HG03469 (cell line): ENCODE measurements at regions not wholly inside any gene's neighbourhood (a gene's known extent, or its start where the extent isn't known, plus 50 kb on each side); places are given as distances from the start of the nearest gene placed in this dataset.
"Not testable (repeated sequence)": the region's sequence is repeated elsewhere in the genome, so short reads cannot be mapped to it uniquely, and the experiment has no call there.

ENCODE experiments used
- ATAC-seq: cut with Tn5 transposase; IDR thresholded peaks from one replicate; pipeline ENCODE4 v1.9.1; 2021; ENCODE audit warnings: mild to moderate bottlenecking, moderate library complexity, moderate number of reproducible peaks; ENCODE audit not compliant: unreplicated experiment

DNA sequence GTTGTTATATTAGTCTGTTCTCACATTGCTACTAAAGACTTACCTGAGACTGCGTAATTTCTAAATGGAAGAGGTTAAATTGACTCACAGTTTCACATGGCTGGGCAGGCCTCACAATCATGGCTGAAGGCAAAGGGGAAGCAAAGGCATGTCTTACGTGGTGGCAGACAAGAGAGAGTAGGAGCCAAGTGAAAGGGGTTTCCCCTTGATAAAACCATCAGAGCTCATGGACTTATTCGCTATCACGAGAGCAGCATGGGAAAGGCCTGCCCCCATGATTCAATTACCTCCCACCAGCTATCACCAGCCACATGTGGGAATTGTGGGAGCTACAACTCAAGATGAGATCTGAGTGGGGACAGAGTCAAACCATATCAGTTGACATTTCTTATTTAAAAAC lies 374.5 kb upstream of the RORB start:
- no peak for ATAC-seq

DNA sequence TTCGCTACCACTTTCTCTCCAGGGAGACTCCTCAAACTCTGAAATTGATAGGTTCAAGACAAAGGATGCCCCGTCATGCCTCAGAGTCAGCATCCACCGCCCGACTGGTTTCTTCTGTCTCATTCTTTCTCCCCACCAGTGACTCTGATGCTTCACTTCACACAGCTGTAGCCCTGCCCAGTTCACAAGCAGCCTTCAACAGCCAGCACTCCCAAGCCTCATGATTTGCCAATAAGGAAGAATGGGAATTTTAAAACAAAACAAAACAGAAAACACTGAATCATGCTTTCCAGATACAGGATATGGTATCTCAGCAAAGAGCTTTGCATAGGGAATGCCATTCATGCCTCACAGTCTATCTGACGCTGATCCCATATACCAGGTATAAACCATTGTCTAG lies 371.2 kb upstream of the RORB start:
- no peak for ATAC-seq

DNA sequence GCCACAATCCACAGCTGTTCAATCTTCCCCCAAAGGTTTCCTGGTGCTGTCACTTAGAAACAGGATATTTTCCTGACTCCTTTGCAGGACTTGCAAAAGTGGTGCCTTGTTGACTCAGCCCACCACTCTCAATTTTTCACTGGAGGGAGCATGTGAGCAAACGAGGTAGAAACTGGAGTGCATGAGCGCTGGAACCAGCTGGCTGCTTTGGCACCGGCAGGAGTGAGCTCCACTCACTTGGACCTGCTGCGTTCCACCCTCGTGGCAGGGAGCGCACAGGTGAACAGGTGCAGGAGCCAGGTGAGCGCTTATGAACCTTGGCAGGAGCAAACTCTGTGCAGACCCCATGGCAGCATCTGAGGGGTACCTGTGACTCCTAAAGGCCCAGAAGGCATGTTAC lies 364.1 kb upstream of the RORB start:
- no peak for ATAC-seq

DNA sequence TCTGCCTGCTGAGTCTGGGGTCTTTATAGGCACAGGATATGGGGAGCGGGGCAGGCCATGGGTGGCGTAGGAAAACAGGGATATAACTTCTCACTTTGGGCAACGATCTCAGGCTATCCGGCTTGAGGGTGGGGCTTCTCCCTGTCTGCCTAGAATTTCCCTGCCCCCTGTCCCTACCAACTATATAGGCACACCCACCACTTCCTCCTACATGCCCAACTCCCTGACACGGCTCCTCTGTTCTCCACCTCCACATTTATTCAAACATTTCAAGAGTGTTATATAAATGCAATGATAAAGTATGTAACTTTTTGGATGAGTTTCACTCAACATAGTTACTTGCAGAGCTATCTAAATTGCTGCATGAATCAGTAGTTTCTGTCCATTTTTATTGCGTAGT lies 363.2 kb upstream of the RORB start:
- no peak for ATAC-seq

DNA sequence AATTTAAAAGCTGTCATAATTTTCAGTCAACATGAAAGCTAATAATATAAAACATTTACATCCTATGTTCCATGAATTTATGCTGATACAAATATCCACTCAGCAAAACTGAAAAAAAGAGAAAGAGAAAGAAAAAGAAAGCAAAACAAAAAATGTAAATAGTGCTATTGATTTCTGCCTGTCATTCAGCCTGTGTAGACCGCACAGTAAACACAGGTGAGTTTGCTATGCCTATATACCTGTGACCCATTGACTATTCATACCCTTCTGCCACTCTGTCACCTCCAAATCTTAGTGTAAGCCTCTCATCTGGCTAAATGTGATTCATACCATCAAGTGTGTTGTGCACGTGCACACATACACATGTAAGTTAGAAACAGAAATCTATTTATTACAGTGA lies 359.0 kb upstream of the RORB start:
- no peak for ATAC-seq

DNA sequence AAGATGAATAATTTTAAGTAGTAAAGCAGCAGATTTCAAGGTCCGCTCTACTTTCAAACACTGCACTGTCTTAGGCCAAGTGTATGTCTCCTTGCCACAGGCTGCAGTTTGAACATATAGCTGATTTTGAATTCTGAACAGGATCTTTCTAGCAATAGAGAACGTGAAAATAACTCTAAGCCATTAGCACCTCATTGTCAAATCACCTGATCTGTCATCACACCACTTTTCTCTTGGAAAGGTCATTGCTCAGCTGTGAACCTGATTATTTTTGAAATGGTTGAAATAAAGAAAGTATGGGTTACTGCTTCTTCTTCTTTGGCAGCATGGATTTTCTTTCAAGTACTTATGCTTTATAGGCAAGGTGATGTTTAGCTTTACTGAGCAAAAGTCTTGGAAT lies 357.0 kb upstream of the RORB start:
- ATAC-seq, result no peak

DNA sequence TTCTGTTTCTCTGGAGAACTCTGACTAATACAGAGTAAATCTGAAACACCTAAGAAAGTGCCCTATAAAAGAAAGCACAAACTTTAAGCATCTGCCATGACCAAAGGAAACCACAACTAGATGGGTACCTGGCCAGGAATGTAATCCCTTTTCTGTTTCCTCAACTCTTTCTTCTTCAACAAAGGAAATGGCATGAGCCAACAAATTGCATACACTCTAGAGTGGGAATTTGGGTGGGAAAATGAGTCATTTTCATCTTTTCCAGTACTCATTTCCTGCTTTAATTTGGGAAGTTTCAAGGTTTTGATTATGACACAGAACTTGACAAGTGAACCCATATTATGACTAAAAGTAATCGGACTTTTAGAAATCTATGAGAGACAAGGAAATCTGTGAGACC lies 349.2 kb upstream of the RORB start:
- ATAC-seq, result no peak

DNA sequence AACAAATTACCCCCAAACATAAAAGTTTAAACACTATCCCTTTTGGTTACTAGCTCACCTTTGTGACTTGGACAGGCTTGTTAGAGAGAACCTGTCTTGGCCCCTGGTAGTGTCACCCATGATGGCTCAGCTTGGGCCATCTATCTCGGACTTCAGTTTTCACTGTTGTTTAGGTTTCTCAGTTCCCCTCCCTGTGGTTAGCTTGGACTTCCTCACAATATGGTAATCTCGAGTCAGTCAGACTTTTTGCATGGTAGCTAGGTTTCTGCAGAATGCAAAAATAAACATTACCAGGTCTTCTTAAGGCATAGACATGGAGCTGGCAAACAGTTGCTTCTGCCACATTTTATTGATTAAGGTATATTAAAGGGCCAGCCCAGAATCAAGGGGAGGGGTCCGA lies 324.3 kb upstream of the RORB start:
- ATAC-seq, result peak; percentile 98

DNA sequence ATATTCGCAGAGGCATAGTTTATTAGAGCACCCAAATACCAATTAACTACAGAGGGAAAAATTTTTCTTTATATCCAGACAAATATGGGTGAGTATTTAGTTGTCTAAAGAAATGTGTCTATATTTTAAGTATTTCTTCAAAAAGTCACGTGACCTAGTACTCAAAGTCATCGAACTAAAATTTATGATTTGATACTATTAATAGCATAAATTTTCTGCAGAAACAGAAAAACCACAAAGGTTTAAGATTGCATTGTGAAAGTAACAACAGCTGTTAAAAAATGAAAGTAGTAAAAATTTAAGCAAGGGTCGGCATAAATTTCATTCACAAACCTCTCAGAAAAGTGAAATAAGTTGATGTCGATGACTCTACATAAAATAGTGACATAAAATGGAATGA lies 323.9 kb upstream of the RORB start:
- ATAC-seq, result no peak

DNA sequence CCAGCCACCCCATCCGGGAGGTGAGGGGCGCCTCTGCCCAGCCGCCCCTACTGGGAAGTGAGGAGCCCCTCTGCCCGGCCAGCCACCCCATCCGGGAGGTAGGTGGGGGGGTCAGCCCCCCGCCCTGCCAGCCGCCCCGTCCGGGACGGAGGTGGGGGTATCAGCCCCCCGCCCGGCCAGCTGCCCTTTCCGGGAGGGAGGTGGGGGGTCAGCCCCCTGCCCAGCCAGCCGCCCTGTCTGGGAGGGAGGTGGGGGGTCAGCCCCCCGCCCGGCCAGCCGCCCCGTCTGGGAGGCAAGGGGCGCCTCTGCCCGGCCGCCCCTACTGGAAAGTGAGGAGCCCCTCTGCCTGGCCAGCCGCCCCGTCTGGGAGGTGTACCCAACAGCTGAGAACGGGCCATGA lies 299.4 kb upstream of the RORB start:
- ATAC-seq, result not testable (repeated sequence)

DNA sequence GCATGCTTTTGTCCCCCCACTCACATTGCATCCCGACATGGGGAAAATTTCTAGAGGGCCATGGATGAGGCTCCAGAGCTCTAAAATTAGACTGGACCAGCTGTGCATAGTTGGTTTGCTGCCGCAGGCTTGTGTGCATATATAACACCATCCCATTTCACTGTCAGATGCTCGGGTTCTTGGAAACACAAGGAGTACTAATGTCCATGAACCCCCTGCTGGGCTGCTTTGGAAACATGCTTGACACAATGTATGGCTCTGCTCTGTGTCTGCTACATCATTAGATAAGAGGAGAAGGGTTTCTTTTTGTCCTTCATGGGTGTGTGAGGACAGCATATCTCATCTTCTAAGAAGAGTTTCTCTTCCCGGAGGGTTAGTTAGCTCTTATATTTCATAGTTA lies 292.1 kb upstream of the RORB start:
- no peak for ATAC-seq

DNA sequence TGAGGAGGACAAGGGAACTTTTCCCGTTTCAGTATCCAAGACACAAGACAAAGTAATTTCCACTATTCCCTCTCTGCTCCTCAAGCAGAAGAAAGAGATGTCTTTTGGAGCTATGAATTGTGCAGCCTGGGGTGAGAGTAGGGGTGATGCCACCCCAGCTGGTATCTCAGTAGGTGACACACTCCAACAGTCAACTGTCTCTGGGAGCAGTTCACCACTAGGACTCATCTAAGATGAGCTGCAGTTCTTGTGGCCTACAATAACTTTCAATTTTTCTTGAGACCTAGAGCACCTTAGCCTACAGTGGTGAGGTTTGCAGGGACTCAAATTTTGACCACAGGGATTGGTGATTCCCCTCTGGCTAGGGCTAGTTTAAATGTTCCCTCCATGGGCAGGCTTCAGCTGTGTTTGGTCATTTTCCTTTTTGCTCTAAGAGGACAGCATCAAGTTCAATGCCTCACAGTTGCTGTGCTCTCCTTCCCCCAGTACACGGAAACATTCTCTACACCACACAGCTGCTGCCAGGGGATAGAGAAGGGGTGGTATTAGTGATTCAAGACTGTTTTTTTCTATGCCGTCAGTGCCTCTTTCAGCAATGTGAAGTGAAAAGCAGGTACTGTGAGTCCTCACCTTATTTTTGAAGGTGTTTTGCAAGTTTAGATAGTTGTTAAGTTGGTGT lies 278.6 kb upstream of the RORB start:
- no peak for ATAC-seq

DNA sequence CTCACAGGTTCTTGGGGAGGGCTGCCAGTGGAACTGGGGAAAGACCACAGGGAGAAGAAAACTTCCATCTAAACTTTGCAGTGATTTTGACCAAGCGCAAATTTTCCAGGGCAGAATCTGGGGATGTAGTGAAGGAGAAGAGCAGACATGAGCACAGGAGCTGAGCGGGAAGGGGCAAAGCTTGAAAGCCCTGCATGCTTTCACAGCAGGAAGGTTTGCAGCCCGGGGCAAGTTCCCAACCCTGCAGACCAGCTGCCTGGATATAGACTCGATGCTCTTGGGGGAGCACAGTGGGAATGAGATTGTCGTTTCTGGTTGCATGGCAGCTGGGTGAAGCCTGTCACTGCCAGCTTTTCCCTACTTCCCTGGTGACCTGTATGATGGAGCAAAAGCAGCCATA lies 276.8 kb upstream of the RORB start:
- ATAC-seq, result no peak

DNA sequence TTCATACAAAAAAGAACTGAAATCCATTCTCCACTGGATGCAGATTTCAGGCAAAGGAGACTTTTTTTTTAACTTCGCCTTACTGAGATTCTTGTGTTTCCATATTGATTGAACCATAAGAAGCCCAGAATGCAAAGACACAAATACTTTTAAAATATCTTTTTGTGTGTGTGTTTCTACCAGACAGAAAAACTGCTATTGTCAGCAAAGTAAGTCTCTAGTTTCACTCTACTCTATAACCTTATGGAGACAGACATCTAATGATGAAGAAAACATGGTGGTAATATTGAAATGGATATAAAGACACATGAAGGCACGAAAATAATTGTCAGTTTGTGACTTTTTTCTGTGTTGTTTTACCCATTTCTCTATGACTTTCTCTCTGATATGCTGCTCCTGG lies 260.3 kb upstream of the RORB start:
- ATAC-seq, result no peak

DNA sequence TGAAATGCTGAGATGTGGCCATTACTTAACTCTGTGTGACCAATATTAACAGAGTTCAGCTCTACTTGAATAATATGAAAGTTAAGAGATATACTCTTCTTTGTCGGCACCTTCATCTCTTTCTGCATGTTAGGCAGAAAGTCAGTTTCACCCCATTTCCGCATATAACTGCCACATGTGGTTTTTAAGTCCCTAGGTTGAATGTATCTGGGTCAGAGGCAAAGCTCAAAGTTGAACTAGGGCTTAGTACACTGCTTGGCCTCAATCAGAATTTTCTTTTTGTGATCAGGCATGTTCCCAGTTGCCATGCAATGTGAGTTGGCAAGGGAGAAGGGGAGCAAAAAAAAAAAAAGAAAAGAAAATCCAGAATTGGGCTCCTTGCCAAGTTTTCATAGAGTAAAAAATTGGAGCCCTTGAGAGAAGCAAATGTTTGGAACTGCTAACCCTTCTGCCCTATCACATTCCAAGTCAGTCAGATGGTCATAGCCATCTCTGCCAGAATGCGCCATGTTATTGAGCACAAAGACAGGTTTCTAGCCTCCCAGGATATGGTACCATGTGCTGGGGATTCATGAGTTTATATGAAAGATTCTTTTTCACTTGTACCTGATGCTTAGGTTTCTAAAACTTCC lies 251.2 kb upstream of the RORB start:
- no peak for ATAC-seq

DNA sequence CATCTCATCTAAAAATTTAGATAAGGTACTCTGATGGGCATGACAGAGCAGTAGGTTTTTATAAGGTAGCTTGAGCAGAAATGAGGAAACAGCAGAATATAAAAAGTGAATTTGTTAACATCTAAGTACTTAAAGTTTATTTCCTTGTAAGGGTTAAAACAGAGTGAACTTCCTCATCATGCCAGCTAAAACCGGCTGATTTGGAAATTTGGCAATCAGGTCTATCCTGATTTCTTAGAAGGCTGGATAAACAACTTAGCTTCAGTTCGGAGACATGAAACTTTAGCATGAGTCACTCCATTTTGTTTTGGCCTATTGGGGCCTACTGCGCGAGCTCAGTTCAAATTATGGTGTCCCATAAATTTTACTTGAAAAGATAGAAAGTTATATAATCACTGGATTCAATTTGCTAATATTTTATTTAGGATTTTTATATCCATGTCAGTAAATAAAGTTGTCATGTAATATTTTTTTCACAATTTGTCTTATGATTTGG lies 241.6 kb upstream of the RORB start:
- no peak for ATAC-seq

DNA sequence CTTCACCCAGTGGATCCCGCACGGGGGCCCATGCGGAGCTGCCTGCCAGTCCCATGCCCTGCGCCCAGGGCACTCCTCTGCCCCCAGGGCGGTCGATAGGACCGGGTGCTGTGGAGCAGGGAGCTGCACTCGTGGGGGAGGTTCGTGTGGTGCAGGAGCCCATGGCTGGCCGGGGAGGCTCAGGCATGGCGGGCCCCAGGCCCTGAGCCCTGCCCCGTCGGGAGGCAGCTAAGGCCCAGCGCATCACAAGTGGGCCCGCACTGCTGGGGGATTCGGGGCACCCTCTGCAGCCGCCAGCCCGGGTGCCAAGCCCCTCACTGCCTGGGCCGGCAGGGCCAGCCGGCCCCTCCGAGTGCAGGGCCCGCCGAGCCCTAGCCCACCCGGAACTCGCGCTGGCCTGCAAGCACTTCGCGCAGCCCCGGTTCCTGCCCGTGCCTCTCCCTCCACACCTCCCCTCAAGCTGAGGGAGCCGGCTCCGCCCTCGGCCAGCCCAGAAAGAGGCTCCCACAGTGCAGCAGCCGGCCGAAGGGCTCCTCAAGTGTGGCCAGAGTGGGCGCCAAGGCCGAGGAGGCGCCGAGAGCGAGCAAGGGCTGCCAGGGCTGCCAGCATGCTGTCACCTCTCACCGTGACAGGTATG lies 221.1 kb upstream of the RORB start:
- ATAC-seq, result no peak

DNA sequence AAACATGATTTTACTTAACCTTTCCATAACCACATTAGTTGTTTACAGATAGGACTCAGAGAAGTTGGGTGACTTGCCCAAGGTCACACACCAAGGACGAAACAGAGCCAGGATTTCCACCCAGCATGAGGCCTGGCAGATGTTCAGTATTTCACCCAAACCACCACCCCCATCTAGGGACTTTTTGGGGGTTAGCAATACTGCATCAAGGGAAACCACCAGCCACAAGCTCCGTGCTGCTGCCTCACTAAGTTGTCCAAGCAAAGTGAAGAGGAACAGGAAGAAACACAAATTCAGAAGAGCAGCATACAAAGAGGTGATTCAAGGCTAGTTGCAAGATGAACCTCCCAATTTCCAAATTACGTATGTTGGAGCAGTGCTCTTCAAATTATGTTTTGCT lies 219.6 kb upstream of the RORB start:
- peak; percentile 89 for ATAC-seq

DNA sequence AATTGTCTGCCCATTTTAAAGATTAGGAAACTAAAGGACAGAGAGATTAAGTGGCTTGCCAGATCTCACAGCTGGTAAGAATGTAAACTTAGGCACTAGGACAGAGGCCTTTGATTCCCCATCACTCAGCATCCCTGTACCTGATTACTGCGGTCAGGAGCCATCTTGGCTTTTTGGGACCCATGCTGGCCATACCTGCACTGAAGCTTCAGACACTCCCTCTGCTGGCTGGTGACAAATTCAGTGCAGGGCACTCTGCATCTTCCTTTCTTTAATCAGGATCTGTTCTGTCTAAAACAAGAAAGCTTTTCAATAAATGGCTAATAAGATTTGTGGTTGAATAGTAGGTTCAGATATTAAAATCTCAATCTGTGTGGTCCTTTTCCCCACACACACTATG lies 215.5 kb upstream of the RORB start:
- no peak for ATAC-seq

DNA sequence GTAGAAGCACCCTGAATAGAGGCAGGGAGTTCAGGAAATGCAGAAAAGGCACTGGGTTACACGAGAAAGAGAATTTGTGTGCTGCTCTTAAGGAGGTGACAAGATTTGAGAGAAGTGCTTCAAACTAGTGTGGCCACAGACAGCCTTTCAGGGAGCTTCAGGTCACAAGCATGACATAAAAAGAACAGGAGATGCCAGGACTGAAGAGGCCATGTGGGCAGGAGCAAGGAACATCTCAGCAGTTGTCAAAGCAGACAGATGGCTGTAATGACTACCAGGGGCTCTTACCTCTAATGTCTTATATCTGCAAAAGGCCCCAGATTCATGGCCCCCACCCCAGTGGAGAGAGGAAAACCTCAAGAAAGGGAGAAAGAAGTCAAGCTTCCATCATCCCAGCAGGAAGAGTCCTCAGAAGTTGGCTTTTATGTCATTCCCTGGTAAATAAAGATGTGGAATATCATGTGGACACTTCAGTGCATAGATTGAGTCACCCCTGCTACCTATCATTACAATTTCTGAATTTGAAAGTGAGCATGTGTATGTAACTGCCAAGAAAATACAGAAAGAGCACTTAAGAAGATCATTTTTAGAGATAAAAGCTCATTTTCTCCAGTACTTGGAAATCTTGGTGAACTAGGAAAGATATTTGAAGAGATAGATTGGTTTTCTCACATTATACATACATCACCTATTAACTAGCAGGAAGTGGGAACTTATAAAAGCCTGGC lies 214.4 kb upstream of the RORB start:
- ATAC-seq, result no peak

DNA sequence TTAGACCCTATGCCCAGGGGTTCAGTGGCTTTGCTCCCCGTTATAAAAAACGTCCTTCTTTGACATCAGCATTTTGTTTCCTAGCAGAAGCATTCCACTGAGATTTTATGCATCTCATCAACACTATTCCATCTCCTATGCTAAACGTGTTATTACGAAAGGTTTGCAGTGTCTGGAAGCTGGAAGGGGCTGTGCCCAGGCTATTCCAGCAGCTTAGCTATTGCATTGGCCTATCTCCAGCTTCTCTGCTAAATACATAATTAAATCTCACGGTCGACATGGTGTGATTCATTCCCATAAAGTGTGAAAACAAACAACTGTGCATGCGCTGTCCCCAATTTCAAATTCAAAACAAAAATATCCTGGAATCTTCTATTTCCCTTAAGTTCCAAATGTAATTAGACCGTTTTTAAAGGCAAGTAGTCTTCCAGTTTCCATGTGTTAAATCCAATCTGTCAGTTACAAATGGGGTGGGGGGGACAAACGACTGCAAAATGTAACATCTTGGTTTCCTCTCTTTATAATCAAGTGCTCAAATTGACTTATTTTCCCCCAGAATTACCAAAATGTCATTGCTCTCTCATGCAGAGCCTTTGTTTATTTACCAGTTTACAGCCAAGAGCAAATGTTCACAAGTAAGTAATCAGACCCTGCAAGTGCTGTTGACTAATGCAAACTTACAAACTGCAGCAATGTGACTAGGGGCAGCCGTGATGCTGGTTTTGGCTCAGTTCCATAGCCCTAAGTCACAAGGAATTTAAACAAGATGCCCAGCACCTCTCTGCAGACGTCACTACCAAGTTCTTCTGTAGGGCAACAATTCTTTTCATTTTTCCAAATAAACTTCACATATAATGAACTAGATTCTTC lies 212.3 kb upstream of the RORB start:
- ATAC-seq, result no peak
